ENCODE measurements at regions not wholly inside any gene's neighbourhood (a gene's known extent, or its start where the extent isn't known, plus 50 kb on each side); places are given as distances from the start of the nearest gene placed in this dataset.
"Not testable (repeated sequence)": the region's sequence is repeated elsewhere in the genome, so short reads cannot be mapped to it uniquely, and the experiment has no call there.

- not testable (repeated sequence) for DNase-seq (ENCODE audit: insufficient read length); FAIRE-seq
Measured at GRCh38 chr10:38449618-38450017, 355.5 kb downstream of the ZNF37A start.

GRCh38 chr10:38450372-38451057 is 356.4 kb downstream of the ZNF37A start:
- DNase-seq (ENCODE audit: insufficient read length); FAIRE-seq: not testable (repeated sequence)

GRCh38 chr10:38451306-38451967 is 357.3 kb downstream of the ZNF37A start:
- not testable (repeated sequence) for DNase-seq (ENCODE audit: insufficient read length); FAIRE-seq
